NCI-H1092 treated with DMSO at 0.1 percent for 48 hours (cell line): ENCODE measurements at regions not wholly inside any gene's neighbourhood (a gene's known extent, or its start where the extent isn't known, plus 50 kb on each side); places are given as distances from the start of the nearest gene placed in this dataset.
"Not testable (repeated sequence)": the region's sequence is repeated elsewhere in the genome, so short reads cannot be mapped to it uniquely, and the experiment has no call there.

Experiments used
- DNase-seq: peaks from one replicate; lab custom pipeline; 2025; lab: John Stamatoyannopoulos, UW

- DNase-seq, result peak; percentile 92
Observed at GRCh38 chr7:81887098-81888090, 117.5 kb upstream of the HGF start.

DNA sequence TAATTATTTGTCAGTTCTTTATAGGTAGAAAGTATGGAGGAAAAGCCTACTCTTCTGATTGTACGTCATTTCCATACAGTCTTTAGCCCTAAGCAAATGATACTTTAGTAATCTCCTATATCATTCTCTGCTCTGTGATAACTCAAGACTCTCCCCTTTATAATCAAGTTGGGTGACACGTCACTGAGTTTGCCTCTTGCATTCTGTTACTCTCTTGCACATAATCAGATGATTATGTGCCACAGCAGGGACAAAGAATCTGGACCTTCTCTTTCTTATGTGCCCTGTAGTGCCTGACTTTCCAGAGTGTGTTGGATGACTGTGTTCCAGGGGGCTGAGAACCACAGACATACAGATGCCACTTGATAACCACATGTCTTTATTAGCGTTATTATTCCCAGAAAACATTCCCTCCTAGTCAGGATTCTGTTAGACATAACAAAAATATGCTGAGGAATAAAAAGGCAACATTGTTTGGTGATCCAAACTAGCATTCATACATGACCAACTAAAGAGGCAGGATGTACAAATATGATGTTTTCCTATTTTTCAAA lies 116.4 kb upstream of the HGF start:
- peak; percentile 39 for DNase-seq

DNA sequence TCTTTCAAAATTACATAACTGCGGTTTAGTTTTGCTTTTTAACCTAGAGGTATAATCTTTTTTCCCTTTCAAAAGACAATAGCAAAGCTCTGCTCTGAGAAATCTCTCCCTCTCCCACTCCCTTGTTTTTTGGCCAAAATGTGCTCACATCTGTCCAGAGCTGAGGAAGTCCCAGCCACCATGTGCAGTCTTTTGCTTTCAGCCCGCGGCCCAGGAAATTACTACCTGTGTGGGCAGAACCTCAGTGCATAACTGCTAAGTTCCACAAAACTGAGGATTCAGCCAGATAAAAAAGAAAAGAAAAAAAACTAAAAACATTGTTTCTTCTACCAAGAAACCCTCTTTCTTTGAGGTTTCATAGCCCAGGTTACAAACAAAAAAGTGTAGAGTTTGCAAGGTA lies 115.0 kb upstream of the HGF start:
- no peak for DNase-seq

- no peak for DNase-seq
Observed at GRCh38 chr7:81883801-81884393, 114.0 kb upstream of the HGF start.

- DNase-seq, result no peak
Observed at GRCh38 chr7:81882086-81882485, 112.2 kb upstream of the HGF start.

- DNase-seq, result no peak
Observed at GRCh38 chr7:81877890-81878289, 108.0 kb upstream of the HGF start.

- DNase-seq, result no peak
Observed at GRCh38 chr7:81873559-81873958, 103.7 kb upstream of the HGF start.

DNA sequence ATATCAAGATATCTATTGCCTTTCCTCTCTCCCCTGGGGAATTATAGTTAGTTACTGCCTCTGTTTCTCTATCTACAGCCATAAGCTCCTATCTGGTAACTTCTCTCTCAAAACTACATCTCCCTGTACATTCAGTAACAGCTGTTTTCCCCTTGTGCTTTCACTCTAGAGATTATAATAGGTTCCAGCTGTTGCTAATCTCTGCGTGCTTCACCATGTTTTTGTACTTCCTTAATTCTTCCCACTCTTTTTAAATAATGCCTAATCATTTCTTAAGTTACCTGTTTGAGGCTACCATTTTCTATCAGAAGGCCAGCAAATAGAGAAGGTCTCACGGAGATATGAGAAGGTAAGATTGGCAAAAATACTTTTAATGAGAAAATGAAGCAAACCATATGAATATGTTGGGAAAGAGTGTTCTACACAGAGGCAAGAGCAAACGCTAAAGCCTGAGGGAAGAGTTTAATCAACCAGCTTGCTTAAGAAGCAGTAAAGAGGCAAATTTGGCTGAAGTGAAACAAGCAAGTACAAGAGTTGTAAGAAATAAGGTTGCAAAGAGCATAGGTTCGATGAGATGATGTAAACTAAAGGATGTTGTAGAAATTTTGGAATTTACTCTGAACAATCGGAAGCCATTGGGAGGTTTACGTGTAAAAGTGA lies 101.9 kb upstream of the HGF start:
- DNase-seq, result no peak

DNA sequence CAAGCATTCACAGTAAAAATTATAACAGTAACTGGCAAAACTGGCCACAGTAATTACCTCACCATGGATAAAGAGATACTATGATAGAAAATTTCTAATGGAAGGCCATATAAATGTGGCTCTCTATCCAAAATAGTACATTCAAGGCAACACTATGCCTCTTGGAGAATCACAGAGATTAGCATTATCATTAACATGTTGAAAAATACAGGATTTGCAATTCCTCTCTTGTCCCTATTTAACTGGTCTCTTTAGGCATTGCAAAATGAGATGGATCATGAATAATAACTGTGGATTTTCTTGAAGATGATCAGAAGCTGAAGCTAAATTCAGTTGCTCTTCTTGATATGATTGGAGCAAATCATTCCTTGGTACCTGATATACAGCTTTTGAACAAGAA lies 100.8 kb upstream of the HGF start:
- no peak for DNase-seq

- no peak for DNase-seq
Observed at GRCh38 chr7:81869670-81870069, 99.8 kb upstream of the HGF start.

DNA sequence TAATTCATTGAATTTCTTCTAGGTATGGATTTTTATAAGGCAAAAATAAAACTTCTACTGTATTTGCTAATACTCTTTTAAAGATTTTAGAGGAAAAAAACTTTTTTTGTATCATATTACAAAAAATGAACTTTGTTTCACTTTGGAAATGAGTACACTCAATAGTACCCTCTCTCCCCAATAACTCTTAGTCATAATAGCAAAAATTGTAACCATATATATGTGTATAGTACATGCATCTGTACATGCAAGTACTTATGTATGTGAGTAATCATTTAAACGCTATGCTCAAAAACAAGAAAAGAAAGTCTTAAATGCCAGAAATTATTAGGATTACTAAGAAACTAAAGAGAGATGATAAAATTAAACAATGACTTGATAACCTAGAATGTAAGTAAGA lies 95.9 kb upstream of the HGF start:
- no peak for DNase-seq

DNA sequence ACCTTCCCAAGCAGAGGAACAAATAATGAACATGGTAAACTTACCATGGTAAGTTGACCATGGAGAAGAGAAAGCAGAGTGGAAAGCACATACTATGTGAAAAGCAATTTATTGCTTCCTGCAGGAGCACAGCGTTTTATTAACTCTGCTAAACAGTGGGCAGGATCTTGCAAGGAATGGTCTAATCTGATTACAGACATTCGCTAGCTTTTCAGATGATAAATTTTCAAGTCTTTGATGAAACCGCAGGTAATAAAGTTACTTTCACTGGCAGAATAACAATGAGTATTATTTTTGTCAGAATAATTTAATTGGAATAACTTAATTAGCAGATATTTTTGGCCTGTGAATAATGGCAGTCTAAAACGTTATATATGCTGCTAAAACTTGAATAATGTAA lies 89.6 kb upstream of the HGF start:
- DNase-seq, result no peak

DNA sequence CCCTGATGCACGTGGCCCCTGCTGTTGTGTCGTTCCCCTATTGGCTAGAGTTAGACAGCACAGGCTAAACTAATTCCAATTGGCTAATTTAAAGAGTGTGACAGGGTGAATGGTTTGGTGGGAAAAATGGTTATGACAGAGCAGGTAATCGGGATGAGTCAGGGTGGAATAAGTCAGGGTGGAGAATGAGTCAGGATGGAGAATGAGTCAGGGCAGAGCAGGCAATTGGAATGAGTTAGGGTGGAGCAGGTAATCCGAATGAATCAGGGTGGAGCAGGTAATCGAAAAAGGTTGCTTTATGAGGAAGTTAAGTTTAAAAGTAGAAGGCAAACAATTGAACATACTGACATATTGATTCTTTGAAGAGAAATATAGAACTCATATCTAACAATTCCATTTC lies 89.0 kb upstream of the HGF start:
- DNase-seq, result not testable (repeated sequence)

GRCh38 chr7:81857385-81857784 lies 87.5 kb upstream of the HGF start:
- no peak for DNase-seq

- no peak for DNase-seq
Observed at GRCh38 chr7:81854518-81854917, 84.7 kb upstream of the HGF start.

DNA sequence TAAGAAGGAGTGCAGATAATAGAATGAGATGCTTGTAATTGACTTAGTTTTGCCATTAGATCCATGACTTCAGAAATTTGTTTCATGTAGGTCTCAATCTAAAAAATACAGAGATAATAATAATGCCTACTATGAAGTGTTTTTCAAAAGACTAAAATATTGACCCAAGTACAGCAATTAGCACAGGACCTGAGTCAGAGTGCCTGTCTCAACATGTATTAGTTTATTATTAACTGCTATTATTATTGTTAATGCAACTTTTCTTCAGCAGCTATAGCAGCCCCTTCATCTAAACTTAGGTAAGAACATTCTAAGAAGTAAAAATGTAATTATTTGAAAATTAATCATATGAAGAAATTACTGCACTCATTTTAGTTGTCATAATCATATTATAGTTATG lies 82.9 kb upstream of the HGF start:
- no peak for DNase-seq

GRCh38 chr7:81851413-81851812 lies 81.6 kb upstream of the HGF start:
- no peak for DNase-seq

- no peak for DNase-seq
Observed at GRCh38 chr7:81846398-81846797, 76.6 kb upstream of the HGF start.

GRCh38 chr7:81845744-81846241 lies 75.9 kb upstream of the HGF start:
- DNase-seq, result peak; percentile 59

- not testable (repeated sequence) for DNase-seq
Observed at GRCh38 chr7:81843657-81844056, 73.8 kb upstream of the HGF start.

GRCh38 chr7:81842361-81842760 lies 72.5 kb upstream of the HGF start:
- DNase-seq, result no peak

DNA sequence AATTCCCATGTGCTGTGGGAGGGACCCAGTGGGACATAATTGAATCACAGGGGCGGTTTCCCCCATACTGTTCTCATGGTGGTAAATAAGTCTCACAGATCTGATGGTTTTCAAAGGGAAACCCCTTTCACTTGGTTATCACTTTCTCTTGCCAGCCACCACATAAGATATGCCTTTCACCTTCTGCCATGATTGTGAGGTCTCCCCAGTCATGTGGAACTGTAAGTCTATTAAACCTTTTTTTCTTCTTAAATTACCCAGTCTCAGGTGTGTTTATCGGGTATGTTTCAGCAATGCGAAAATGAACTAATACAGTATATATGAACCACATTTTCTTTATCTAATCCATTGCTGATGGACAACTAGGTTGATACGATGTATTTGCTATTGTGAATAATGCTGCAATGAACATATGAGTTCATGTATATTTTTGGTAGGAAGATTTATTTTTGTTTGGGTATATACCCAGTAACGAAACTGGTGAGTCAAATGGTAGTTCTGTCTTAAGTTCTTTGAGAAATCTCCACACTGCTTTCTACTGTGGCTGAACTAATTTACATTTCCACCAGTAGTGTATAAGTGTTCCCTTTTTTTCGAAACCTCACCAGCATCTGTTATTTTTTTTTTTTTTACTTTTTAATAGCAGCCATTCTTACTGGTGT lies 70.0 kb upstream of the HGF start:
- no peak for DNase-seq
